HL-60 (cell line): ENCODE measurements at regions not wholly inside any gene's neighbourhood (a gene's known extent, or its start where the extent isn't known, plus 50 kb on each side); places are given as distances from the start of the nearest gene placed in this dataset.

Source experiments
- DNase-seq, 2 experiments: peaks; one replicate each; pipeline ENCODE4 v3.0.0-alpha.2; 2010 to 2020; ENCODE audit warnings: low read depth in 1 of 2, low spot score in 1 of 2
- H3K27ac ChIP-seq: fragments of 250-450 bp; sonication (Bioruptor Pico); replicated peaks from 2 replicates; pipeline ENCODE4 v1.5.1; 2020; ENCODE audit warnings: mild to moderate bottlenecking, moderate library complexity
- H3K27me3 ChIP-seq: fragments of 250-450 bp; sonication (Bioruptor Pico); 2 replicates; pipeline ENCODE4 v1.5.1; 2021; ENCODE audit warnings: mild to moderate bottlenecking, moderate library complexity; ENCODE audit not compliant: insufficient read depth, poor library complexity, severe bottlenecking
- H3K4me3 ChIP-seq: replicated peaks from 2 replicates; pipeline ENCODE4 v1.5.1; 2011; ENCODE audit warnings: mild to moderate bottlenecking, control low read depth, low read length; ENCODE audit not compliant: insufficient read depth
- CTCF ChIP-seq: IDR thresholded peaks from one replicate; pipeline ENCODE4 v1.5.1; 2011; ENCODE audit warnings: low read length, control low read depth, inconsistent platforms; ENCODE audit not compliant: insufficient read depth
- GABPA ChIP-seq: IDR thresholded peaks from 2 replicates; pipeline ENCODE4 v1.6.1; 2012; ENCODE audit warnings: low read depth
- POLR2AphosphoS5 ChIP-seq: IDR thresholded peaks from 2 replicates; pipeline ENCODE4 v1.6.1; 2012; ENCODE audit warnings: low read depth
- REST ChIP-seq: IDR thresholded peaks from 2 replicates; pipeline ENCODE4 v1.6.1; 2012; ENCODE audit warnings: low read depth; ENCODE audit not compliant: insufficient replicate concordance
- SPI1 ChIP-seq: IDR thresholded peaks from 2 replicates; pipeline ENCODE4 v1.6.1; 2012; ENCODE audit warnings: low read depth, mild to moderate bottlenecking, borderline replicate concordance

GRCh38 chr14:28483506-28483905, 283.1 kb upstream of the FOXG1 start:
- no peak for TF ChIP-seq REST
- TF ChIP-seq SPI1 = no peak
- TF ChIP-seq POLR2AphosphoS5 = no peak
- TF ChIP-seq CTCF = no peak
- no peak for TF ChIP-seq GABPA
- no peak overlapping the region for H3K4me3 ChIP-seq
- no peak for DNase-seq
- no peak overlapping the region for H3K27ac ChIP-seq
- H3K27me3 ChIP-seq = no peaks in the 10 kb centered on the region

GRCh38 chr14:28488684-28489083, 277.9 kb upstream of the FOXG1 start:
- DNase-seq = no peak
- Histone ChIP-seq H3K4me3 (no peak overlapping the region), H3K27me3 (no peaks in the 10 kb centered on the region), H3K27ac (no peak overlapping the region)
- TF ChIP-seq GABPA = no peak
- TF ChIP-seq SPI1 = no peak
- no peak for TF ChIP-seq CTCF
- no peak for TF ChIP-seq POLR2AphosphoS5

GRCh38 chr14:28493516-28493915, 273.1 kb upstream of the FOXG1 start:
- no peaks in the 10 kb centered on the region for H3K27me3 ChIP-seq
- H3K4me3 ChIP-seq = no peak overlapping the region
- no peak overlapping the region for H3K27ac ChIP-seq
- no peak for TF ChIP-seq POLR2AphosphoS5
- TF ChIP-seq CTCF = no peak
- TF ChIP-seq SPI1 = no peak
- no peak for TF ChIP-seq REST
- TF ChIP-seq GABPA = no peak
- DNase-seq = no peak

GRCh38 chr14:28494196-28494595, 272.4 kb upstream of the FOXG1 start:
- Histone ChIP-seq H3K4me3 (no peak overlapping the region), H3K27ac (no peak overlapping the region), H3K27me3 (no peaks in the 10 kb centered on the region)
- no peak for DNase-seq
- TF ChIP-seq REST (no peak), CTCF (no peak), POLR2AphosphoS5 (no peak), SPI1 (no peak), GABPA (no peak)
